GM18499 (cell line): ENCODE measurements at regions not wholly inside any gene's neighbourhood (a gene's known extent, or its start where the extent isn't known, plus 50 kb on each side); places are given as distances from the start of the nearest gene placed in this dataset.
"Not testable (repeated sequence)": the region's sequence is repeated elsewhere in the genome, so short reads cannot be mapped to it uniquely, and the experiment has no call there.

Source experiments
- ATAC-seq: cut with Tn5 transposase; IDR thresholded peaks from one replicate; pipeline ENCODE4 v1.9.1; 2021; ENCODE audit warnings: moderate number of reproducible peaks; ENCODE audit not compliant: insufficient read depth, unreplicated experiment

- no peak for ATAC-seq
Measured at GRCh38 chr14:40218282-40218941, 786.2 kb upstream of the FBXO33 start.

- no peak for ATAC-seq
Measured at GRCh38 chr14:40216976-40217375, 784.7 kb upstream of the FBXO33 start.

DNA sequence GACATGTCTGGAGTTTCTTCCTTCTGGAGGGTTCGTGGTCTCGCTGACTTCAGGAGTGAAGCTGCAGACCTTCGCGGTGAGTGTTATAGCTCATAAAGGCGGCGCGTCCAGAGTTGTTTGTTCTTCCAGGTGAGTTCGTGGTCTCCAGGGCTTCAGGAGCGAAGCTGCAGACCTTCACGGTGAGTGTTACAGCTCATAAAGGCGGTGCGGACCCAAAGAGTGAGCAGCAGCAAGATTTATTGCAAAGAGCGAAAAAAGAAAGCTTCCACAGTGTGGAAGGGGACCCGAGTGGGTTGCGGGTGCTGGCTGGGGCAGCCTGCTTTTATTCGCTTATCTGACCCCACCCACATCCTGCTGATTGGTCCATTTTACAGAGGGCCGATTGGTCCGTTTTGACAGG lies 784.2 kb upstream of the FBXO33 start:
- ATAC-seq = not testable (repeated sequence)

DNA sequence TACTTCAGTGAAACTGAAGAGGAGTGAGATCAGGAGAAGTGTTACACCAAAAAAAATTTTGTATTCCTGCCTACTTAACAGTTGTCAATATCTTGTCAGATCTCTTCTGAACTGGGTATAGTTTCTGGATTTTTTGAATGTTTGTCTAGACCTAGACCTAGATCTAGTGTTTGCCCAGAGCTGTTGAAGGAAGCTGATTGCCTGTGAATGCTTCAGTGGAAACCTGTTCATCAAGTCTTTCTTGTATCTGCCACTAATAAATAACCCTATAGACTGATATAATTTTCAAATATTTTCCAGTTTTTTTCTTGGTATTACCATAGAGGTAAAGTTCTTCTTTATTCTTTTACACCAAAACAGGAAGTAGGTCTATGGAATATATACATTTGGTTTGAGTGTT lies 781.5 kb upstream of the FBXO33 start:
- no peak for ATAC-seq

- no peak for ATAC-seq
Measured at GRCh38 chr14:40204441-40205175, 772.4 kb upstream of the FBXO33 start.

GRCh38 chr14:40199101-40199500 lies 766.9 kb upstream of the FBXO33 start:
- no peak for ATAC-seq

DNA sequence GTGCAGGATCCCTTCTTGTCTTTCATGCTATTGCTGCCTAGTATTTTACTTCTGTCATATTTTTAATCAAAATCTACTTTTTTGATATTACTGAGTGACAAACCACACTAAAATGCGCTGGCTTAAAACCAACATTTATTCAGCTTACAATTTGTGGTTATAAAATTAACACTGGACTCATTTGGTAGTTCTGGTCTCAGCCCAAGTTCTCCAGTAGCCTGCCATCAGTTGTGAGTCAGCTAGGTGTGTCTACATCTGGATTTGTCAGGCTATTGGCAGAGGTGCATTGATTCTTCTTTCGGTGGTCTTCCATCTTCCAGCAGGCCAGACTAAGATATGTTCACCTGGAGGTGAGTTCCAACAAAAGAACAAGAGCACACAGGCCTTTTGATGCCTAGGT lies 765.1 kb upstream of the FBXO33 start:
- ATAC-seq = no peak

DNA sequence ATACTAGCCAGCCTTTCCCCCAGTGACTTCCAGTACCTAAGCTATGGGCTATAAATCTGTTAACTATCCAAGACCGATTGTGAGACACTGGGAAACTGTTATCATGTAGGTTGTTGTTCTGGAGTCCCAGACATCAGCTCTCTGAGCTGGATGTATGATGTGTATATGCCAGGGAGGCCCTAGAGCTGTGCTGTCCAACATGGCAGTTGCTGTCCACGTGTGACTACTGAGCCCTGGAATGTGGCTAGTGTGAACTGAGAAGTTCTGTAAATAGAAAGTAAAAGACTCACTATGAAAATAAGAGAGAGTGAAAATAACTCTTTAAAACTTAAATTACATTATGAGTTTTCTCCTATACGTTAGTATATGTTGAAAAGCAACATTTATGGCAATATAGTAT lies 755.8 kb upstream of the FBXO33 start:
- ATAC-seq = no peak

GRCh38 chr14:40164083-40164482 lies 731.9 kb upstream of the FBXO33 start:
- ATAC-seq = no peak

DNA sequence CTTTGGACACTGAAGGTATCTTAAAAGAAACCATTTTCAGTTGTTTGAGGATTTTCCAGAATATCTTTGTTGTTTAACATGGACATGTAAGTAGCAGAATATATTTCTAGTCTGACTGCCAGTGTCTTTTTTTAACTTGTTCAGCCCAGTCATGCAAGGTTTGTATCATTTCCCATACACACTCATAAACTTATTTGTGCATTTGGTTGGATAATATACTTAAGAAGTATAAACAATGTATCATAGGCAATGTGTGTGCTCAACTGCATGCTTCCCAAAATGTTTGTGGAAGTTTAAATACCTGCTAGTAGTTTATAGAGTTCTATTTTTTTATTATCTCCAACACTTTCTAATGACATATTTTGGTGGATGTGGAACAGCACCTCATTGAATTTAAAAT lies 707.4 kb upstream of the FBXO33 start:
- ATAC-seq = no peak

DNA sequence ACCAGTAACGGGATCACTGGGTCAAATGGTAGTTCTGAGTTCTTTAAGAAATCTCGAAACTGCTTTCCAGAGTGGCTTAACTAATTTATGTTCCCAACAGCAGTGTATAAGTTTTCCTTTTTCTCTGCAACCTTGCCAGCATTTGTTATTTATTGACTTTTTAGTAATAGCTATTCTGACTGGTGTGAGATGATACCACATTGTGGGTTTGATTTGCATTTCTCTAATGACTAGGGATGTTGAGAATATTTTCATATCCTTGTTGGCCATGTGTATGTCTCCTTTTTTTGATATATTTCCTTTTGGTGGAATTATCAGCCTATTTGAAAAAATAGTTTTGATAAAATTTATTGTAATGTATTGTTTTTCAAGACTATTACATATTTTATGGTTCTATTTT lies 701.2 kb upstream of the FBXO33 start:
- ATAC-seq = no peak

- no peak for ATAC-seq
Measured at GRCh38 chr14:40129159-40129558, 696.9 kb upstream of the FBXO33 start.

GRCh38 chr14:40123816-40124215 lies 691.6 kb upstream of the FBXO33 start:
- no peak for ATAC-seq

GRCh38 chr14:40122968-40123648 lies 690.9 kb upstream of the FBXO33 start:
- ATAC-seq = no peak

GRCh38 chr14:40119765-40120164 lies 687.5 kb upstream of the FBXO33 start:
- ATAC-seq = no peak

GRCh38 chr14:40119321-40119720 lies 687.1 kb upstream of the FBXO33 start:
- ATAC-seq = no peak

DNA sequence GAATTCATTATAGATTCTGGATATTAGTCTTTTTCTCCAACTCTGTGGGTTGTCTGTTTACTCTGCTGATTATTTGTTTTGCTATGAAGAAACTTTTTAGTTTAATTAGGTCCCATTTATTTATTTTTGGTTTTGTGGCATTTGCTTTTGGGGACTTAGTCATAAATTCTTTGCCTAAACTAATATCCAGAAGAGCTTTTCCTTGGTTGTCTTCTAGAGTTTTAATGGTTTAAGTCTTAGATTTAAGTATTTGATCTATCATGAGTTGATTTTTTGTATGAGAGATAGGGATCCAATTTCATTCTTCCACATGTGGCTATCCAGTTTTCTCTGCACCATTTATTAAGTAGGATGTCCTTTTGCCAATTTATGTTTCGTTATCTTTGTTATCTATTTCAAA lies 683.4 kb upstream of the FBXO33 start:
- no peak for ATAC-seq

- no peak for ATAC-seq
Measured at GRCh38 chr14:40113671-40114070, 681.4 kb upstream of the FBXO33 start.

DNA sequence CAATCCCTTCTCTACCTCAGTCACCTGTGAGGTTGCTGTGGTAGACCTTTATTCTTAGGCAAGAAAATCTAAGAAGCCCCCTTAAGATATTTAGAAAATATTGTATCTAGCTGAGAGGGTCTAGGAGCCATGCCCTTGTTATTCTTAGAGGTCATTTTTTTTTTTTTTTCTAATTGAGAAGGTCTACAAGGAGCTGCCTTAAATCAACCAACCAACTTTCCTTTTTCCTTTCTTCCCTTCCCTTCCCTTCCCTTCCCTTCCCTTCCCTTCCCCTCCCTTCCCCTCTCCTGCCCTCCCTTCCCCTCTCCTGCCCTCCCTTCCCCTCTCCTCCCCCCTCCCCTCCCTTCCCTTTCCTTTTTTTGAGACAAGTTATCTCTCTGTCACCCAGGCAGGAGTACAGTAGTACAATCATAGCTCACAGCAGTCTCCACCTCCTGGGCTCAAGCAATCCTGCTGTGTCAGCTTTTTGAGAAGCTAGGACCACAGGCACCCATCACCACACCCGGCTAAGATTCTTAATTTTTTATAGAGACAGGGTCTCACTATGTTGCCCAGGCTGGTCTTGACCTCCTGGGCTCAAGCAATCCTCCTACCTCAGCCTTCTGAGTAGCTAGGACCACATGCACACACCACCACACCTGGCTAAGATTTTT lies 668.4 kb upstream of the FBXO33 start:
- no peak for ATAC-seq

- ATAC-seq = no peak
Measured at GRCh38 chr14:40099316-40099715, 667.1 kb upstream of the FBXO33 start.

GRCh38 chr14:40098468-40098867 lies 666.2 kb upstream of the FBXO33 start:
- no peak for ATAC-seq
